Spleen (tissue), 7 donors: ENCODE measurements at regions not wholly inside any gene's neighbourhood (a gene's known extent, or its start where the extent isn't known, plus 50 kb on each side); places are given as distances from the start of the nearest gene placed in this dataset.

Experiments used
- CTCF ChIP-seq, 11 experiments: fragments of 200-600 bp in 7 of 11; fragments of 450-650 bp in 4 of 11; sonication (generic) in 4 of 11; IDR thresholded peaks in 8 of 11; conservative IDR thresholded peaks in 3 of 11; 1 replicate in 7 of 11; 2 replicates in 4 of 11; pipeline versions ENCODE4 v1.4.0 to v1.8.0; 2016 to 2021; ENCODE audit warnings: antibody characterized with exemption in 11 of 11, inconsistent platforms in 4 of 11, mild to moderate bottlenecking in 1 of 11
- POLR2A ChIP-seq, 3 donors: fragments of 450-650 bp; IDR thresholded peaks; one replicate each; pipeline ENCODE4 v1.5.1; 2017; ENCODE audit warnings: antibody characterized with exemption in 3 of 3, mild to moderate bottlenecking in 1 of 3
- POLR2AphosphoS5 ChIP-seq, 3 donors: sonication (generic); formaldehyde crosslinking; IDR thresholded peaks; one replicate each; pipeline ENCODE4 v1.5.1; 2017; ENCODE audit warnings: antibody characterized with exemption in 3 of 3
- donor health status: DM: no; HTN: no; CAD: no; lungs with moderate emphysema.
- donor health status: DM: no; HTN: no; CAD: no.
- donor health status: DM: no; HTN: no; CAD: no.

DNA sequence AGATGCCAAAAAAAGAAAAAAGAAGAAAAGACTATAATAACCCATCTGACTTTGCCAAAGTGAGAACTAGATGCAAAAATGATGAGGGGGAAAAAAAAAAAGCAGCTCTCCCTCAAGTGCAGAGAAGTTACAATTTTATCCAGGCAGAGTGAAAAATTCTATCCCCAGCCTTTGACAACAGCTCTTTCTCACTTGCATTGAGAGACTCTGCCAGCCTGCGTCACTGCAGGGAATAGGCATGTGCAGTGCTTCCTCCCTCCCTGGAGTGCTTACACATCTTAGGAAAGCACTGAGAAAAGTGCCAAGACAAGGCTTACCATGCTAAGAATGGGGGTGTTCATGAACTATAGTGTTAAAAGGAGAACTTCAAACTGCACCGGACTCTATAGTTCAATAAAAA lies 418.6 kb upstream of the TYRP1 start:
- TF ChIP-seq POLR2A (IDR thresholded peaks at IDR 0.05): no peak
- TF ChIP-seq POLR2AphosphoS5 (IDR thresholded peaks at IDR 0.05): no peak
- no peak for TF ChIP-seq CTCF (IDR thresholded peaks at IDR 0.05 in 8 of 11, conservative IDR thresholded peaks at IDR 0.05 in 3 of 11)
